ENCODE measurements at regions not wholly inside any gene's neighbourhood (a gene's known extent, or its start where the extent isn't known, plus 50 kb on each side); places are given as distances from the start of the nearest gene placed in this dataset.
"Not testable (repeated sequence)": the region's sequence is repeated elsewhere in the genome, so short reads cannot be mapped to it uniquely, and the experiment has no call there.

GRCh38 chr6:105562027-105562426 is 159.1 kb upstream of the PREP start:
- no peak for DNase-seq

GRCh38 chr6:105561486-105561885 is 158.6 kb upstream of the PREP start:
- DNase-seq, result no peak

DNA sequence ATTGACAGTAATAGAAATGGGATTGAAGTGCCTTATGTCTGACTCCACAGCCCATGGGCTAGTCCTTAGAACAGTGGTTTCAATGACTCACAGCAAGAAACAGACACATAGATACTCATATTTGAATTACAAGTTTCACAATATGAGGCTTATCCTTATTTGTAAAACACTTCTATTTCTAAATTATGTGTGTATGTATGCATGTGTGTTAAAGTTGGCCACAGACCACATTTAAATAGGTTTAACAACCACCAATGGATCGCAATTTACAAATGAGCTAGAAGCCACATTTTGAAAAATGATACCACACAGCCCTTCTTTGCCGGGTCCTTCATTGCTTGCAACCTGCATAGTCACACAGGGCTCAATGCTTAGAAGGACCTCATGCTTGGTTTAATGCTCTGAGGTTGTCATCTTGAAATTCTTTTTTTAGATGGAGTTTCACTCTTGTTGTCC is 157.8 kb upstream of the PREP start:
- DNase-seq, result no peak

DNA sequence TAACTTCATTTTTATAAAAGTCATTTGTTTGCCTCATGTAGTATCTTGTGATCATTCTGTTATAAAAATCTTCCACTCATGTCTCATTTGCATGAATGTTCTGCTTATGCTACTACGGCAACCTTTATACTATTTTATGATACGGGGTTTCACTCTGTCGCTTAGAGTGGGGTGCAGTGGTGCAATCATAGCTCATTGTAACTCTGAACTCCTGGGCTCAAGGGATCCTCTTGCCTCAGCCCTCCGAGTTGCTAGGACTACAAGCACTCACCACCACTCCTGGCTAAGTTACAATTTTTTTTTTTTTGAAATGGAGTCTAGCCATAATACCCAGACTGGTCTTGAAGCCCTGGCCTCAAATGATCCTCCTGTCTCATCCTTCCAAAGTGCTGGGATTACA is 154.4 kb upstream of the PREP start:
- DNase-seq, result no peak

- DNase-seq, result no peak
Observed at GRCh38 chr6:105553171-105553570, 150.3 kb upstream of the PREP start.

- DNase-seq, result no peak
Observed at GRCh38 chr6:105550955-105551620, 148.2 kb upstream of the PREP start.

- no peak for DNase-seq
Observed at GRCh38 chr6:105546754-105547153, 143.9 kb upstream of the PREP start.

GRCh38 chr6:105545947-105546731 is 143.3 kb upstream of the PREP start:
- no peak for DNase-seq

GRCh38 chr6:105545228-105545920 is 142.5 kb upstream of the PREP start:
- no peak for DNase-seq

DNA sequence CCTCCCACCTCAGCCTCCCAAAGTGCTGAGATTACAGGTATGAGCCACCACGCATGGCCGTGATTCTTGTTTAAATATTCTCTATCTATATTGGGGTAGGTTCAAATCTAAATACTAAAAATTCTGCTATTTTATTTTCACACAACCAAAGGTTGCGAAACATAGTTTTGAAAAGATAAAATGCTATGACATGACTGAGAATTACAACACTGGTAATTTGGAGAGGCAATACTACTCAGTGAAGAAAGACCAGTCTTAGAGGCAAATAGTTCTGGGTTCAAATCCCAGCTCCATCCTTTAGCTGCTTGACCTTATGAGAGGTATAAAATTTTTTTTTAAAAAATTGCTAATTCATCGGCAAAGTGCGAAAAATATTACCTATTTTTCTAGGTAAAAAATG is 137.0 kb upstream of the PREP start:
- DNase-seq, result no peak

- no peak for DNase-seq
Observed at GRCh38 chr6:105537981-105538578, 135.2 kb upstream of the PREP start.

DNA sequence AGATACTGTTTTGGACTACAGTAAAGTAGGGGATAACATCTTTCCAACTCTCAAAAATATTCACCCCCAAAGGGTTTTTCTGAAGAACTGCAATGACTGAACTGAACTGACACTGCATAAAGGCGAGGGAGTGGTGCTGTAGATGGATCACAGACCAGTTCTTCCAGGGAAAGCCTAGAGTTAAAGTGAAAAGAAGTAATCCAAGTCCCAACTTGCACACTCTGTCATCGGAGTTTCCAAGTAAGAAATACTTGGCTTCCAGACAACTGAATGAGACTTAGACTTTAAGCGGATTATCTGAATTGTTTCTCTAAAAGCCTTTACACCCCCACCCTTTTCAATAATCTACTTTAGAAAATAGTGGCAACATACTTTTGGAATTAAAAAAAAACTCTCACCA is 134.1 kb upstream of the PREP start:
- no peak for DNase-seq

GRCh38 chr6:105533301-105533700 is 130.4 kb upstream of the PREP start:
- DNase-seq, result no peak

DNA sequence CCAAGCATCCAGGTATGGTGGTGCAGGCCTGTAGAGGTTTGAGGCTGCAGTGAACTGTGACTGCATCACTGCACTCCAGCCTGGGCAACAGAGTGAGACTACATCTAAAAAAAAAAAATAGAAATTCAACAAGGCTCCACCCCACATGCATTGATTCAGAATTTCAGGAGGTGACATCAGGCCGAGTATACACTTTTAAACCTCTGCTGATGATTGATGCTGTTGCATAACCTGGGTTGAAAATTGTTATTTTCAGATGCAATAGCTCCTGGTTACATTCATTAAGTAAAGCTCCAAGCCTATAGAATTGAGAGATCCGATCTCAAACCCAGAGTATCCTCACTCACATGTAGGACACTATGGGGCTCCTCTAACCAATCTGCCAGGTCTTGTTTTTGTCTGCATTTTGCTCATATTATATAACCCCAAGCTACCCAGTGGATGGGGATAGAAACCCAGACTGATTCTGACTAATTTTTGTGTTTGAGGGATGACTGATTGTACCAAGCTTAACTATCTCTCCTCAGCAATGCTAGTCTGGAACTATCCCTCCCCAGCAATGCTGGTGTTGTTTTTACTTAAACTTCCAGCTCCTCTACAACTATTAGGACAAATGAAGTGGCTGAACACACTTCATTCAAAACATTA is 123.5 kb upstream of the PREP start:
- no peak for DNase-seq

GRCh38 chr6:105522626-105523322 is 119.9 kb upstream of the PREP start:
- no peak for DNase-seq

DNA sequence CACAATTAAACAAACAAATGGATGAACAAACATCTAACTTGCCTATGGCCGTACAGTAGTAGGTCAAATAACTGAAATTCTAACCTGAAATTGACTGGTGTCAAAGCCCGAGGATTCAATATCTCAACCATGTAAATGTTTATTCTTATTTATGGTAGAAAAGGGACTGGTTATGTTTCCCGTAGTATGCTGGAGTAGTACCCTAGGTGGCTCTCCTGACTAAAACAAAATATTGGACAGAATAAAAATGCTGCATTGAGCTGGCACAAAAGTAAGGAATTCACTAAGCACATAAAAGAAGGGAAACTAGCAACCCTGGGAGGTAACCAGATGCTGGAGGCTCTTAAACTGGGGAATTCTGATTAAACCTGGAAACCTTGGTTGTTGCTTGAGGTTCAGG is 117.1 kb upstream of the PREP start:
- DNase-seq, result no peak

GRCh38 chr6:105518993-105519392 is 116.1 kb upstream of the PREP start:
- DNase-seq, result not testable (repeated sequence)

- no peak for DNase-seq
Observed at GRCh38 chr6:105515054-105515453, 112.2 kb upstream of the PREP start.

GRCh38 chr6:105514306-105514705 is 111.4 kb upstream of the PREP start:
- DNase-seq, result no peak

DNA sequence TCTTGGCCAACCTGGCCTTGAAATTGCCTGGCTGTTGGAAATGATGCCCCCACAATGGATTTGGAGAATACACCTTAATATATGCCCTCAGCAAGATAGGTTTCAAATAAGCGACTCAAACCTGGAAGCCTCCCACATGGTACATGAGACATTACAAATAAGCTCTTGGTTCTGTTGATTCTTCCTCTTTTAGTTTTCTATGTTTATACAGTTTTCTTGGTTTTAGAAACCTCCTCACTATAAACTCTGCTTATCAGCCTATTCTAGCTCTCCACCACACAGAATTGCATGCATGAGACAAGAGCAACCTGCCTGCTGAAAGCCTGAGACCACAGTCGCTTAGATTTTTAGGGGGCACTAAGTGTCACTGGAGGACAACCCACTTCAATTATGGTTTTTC is 108.8 kb upstream of the PREP start:
- DNase-seq, result no peak

- no peak for DNase-seq
Observed at GRCh38 chr6:105510746-105511145, 107.9 kb upstream of the PREP start.

Data from CD4-positive, alpha-beta T cell treated with Interleukin-6 for 4 hours (primary cell).